HEK293 (cell line): ENCODE measurements at regions not wholly inside any gene's neighbourhood (a gene's known extent, or its start where the extent isn't known, plus 50 kb on each side); places are given as distances from the start of the nearest gene placed in this dataset.

Source experiments
- TRIM28 ChIP-seq: IDR thresholded peaks from 2 replicates; pipeline ENCODE4 v1.6.1; 2011; ENCODE audit warnings: low read length, control low read depth, borderline replicate concordance
- ZNF10 ChIP-seq: fragments of 450-650 bp; formaldehyde crosslinking; IDR thresholded peaks from 2 replicates; pipeline ENCODE4 v1.5.1; 2017; ENCODE audit warnings: missing biosample characterization, missing genetic modification characterization
- ZNF274 ChIP-seq, 2 experiments: fragments of 200-500 bp in 1 of 2; fragments of 450-650 bp in 1 of 2; sonication (Bioruptor generic) in 1 of 2; formaldehyde crosslinking in 1 of 2; IDR thresholded peaks; 2 replicates each; pipeline versions ENCODE4 v1.5.1 to v1.6.1; 2014 to 2016; ENCODE audit warnings: borderline replicate concordance in 1 of 2, inconsistent platforms in 1 of 2, low read length in 1 of 2, missing biosample characterization in 1 of 2, missing genetic modification characterization in 1 of 2
- TF ChIP-seq, protein P1 (sequence below): fragments of 450-650 bp; formaldehyde crosslinking; IDR thresholded peaks from 2 replicates; pipeline ENCODE4 v1.5.1; 2016; ENCODE audit warnings: missing biosample characterization, missing genetic modification characterization
- TF ChIP-seq, protein P2 (sequence below): fragments of 450-650 bp; formaldehyde crosslinking; IDR thresholded peaks from 2 replicates; pipeline ENCODE4 v1.5.1; 2016; ENCODE audit warnings: missing biosample characterization, missing genetic modification characterization, borderline replicate concordance

DNA sequence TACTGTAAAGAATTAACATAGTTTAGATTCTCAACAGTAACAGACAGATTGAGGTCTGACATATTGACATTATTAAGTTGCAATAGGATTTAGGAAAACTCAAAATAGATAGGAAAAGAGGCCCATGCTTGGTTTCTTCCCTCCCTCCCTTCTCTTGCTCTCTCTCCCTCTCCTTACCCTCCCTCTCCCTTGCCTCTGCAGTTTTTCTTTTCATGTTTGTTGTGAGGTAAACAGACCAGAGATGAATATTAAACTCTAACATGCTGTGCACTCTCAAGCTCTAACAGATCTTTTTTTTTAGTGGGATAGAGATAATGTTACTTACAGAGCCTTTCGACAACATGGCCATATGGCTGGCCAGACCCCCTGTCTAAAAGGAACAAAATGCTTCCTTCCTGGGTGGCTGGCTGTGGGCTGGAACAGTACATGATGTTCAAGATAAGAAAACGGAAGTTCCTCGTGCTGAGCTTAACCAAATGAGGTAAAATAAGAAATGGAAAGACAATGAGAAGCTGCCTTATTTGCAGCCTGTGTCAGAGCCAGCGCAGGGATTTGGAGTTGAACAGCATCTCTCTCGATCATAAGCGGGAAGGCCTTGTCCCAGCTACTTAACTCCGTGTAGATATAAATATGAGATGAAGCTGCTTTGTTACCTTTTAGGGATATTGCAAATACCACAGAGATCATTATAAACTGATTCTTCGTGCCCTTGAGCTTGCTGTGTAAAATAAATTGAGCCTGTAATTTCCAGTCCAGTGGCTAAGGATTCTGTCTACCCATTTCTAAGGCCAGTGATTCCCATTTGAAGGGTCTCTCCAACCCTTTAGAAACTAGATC lies 391.9 kb upstream of the NPVF start:
- TF ChIP-seq, protein P1, sequence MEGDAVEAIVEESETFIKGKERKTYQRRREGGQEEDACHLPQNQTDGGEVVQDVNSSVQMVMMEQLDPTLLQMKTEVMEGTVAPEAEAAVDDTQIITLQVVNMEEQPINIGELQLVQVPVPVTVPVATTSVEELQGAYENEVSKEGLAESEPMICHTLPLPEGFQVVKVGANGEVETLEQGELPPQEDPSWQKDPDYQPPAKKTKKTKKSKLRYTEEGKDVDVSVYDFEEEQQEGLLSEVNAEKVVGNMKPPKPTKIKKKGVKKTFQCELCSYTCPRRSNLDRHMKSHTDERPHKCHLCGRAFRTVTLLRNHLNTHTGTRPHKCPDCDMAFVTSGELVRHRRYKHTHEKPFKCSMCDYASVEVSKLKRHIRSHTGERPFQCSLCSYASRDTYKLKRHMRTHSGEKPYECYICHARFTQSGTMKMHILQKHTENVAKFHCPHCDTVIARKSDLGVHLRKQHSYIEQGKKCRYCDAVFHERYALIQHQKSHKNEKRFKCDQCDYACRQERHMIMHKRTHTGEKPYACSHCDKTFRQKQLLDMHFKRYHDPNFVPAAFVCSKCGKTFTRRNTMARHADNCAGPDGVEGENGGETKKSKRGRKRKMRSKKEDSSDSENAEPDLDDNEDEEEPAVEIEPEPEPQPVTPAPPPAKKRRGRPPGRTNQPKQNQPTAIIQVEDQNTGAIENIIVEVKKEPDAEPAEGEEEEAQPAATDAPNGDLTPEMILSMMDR (tag by site-specific recombination): no peak
- TF ChIP-seq ZNF274 (IDR thresholded peaks at IDR 0.05; ENCODE audit: low read length) (no peak), ZNF274 (tag by site-specific recombination; IDR thresholded peaks at IDR 0.05; ENCODE audit: borderline replicate concordance) (no peak), ZNF10 (tag by site-specific recombination) (no peak), TRIM28 (no peak)
- TF ChIP-seq, protein P2, sequence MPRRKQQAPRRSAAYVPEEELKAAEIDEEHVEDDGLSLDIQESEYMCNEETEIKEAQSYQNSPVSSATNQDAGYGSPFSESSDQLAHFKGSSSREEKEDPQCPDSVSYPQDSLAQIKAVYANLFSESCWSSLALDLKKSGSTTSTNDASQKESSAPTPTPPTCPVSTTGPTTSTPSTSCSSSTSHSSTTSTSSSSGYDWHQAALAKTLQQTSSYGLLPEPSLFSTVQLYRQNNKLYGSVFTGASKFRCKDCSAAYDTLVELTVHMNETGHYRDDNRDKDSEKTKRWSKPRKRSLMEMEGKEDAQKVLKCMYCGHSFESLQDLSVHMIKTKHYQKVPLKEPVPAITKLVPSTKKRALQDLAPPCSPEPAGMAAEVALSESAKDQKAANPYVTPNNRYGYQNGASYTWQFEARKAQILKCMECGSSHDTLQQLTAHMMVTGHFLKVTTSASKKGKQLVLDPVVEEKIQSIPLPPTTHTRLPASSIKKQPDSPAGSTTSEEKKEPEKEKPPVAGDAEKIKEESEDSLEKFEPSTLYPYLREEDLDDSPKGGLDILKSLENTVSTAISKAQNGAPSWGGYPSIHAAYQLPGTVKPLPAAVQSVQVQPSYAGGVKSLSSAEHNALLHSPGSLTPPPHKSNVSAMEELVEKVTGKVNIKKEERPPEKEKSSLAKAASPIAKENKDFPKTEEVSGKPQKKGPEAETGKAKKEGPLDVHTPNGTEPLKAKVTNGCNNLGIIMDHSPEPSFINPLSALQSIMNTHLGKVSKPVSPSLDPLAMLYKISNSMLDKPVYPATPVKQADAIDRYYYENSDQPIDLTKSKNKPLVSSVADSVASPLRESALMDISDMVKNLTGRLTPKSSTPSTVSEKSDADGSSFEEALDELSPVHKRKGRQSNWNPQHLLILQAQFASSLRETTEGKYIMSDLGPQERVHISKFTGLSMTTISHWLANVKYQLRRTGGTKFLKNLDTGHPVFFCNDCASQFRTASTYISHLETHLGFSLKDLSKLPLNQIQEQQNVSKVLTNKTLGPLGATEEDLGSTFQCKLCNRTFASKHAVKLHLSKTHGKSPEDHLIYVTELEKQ (tag by site-specific recombination): no peak
